ENCODE measurements at regions not wholly inside any gene's neighbourhood (a gene's known extent, or its start where the extent isn't known, plus 50 kb on each side); places are given as distances from the start of the nearest gene placed in this dataset.
"Not testable (repeated sequence)": the region's sequence is repeated elsewhere in the genome, so short reads cannot be mapped to it uniquely, and the experiment has no call there.

GRCh38 chr3:66555214-66555844 is 54.5 kb upstream of the LRIG1 start:
- BruUV-seq (replicated peaks) = no TSS peak
- POLR2A ChIA-PET (ENCODE audit: low non-redundant PET) = no interaction called here
- intact Hi-C loops (cut with micrococcal nuclease; ENCODE audit: unreplicated experiment) = no loop called here

DNA sequence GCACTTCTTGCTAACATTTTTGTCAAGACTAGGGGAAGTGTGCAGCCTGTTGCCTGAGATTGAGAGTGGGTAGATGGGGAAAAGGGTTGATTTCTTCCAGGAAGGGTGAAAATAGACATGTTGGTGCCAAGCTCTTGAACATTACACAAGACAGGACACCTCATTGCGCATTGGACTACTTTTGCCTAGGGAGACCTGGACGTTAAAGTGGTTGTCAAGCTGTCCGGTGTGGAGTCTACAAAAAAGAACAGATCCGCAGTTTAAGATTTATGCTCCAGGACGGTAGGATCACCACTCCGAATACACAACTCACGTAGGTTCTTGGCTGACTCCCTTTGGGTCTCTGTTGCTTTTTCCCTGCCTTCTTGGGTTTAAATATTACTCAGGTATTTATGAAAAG is 56.3 kb upstream of the LRIG1 start:
- ChIA-PET CTCF (no interaction called here), POLR2A (ENCODE audit: low non-redundant PET) (no interaction called here)
- BruUV-seq (replicated peaks) = no TSS peak
- Histone ChIP-seq H3K4me3 (ENCODE audit: low read depth, low read length, poor library complexity, severe bottlenecking) (no peak overlapping the region), H3K9me3 (ENCODE audit: low read depth, low read length, poor library complexity, severe bottlenecking) (no peaks in the 10 kb centered on the region), H3K4me1 (ENCODE audit: insufficient read depth, low read length, poor library complexity, severe bottlenecking) (no peaks in the 10 kb centered on the region), H3K36me3 (ENCODE audit: insufficient read depth, low read length, poor library complexity, severe bottlenecking) (no peaks in the 10 kb centered on the region), H3K27me3 (replicated peaks; ENCODE audit: insufficient read depth, low read depth, low read length, poor library complexity) (no peaks in the 10 kb centered on the region), H3K27ac (ENCODE audit: low read depth, low read length, poor library complexity, severe bottlenecking) (no peak overlapping the region)
- DNase-seq (ENCODE audit: low spot score) = no peak
- intact Hi-C loops (cut with micrococcal nuclease; ENCODE audit: unreplicated experiment) = no loop called here
- TF ChIP-seq, protein P1, sequence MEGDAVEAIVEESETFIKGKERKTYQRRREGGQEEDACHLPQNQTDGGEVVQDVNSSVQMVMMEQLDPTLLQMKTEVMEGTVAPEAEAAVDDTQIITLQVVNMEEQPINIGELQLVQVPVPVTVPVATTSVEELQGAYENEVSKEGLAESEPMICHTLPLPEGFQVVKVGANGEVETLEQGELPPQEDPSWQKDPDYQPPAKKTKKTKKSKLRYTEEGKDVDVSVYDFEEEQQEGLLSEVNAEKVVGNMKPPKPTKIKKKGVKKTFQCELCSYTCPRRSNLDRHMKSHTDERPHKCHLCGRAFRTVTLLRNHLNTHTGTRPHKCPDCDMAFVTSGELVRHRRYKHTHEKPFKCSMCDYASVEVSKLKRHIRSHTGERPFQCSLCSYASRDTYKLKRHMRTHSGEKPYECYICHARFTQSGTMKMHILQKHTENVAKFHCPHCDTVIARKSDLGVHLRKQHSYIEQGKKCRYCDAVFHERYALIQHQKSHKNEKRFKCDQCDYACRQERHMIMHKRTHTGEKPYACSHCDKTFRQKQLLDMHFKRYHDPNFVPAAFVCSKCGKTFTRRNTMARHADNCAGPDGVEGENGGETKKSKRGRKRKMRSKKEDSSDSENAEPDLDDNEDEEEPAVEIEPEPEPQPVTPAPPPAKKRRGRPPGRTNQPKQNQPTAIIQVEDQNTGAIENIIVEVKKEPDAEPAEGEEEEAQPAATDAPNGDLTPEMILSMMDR (conservative IDR thresholded peaks at IDR 0.05; ENCODE audit: low read depth, low read length) = no peak
- no peak for TF ChIP-seq EZH2 (IDR thresholded peaks at IDR 0.05; ENCODE audit: borderline replicate concordance, low read depth, low read length, poor library complexity, severe bottlenecking)

More at GRCh38 chr3:66555214-66555844, 54.5 kb upstream of the LRIG1 start:
- H3K27me3 ChIP-seq (replicated peaks; ENCODE audit: insufficient read depth, low read depth, low read length, poor library complexity) = no peaks in the 10 kb centered on the region
- no peak for TF ChIP-seq EZH2 (IDR thresholded peaks at IDR 0.05; ENCODE audit: borderline replicate concordance, low read depth, low read length, poor library complexity, severe bottlenecking)
- TF ChIP-seq, protein P1 (conservative IDR thresholded peaks at IDR 0.05; ENCODE audit: low read depth, low read length) = no peak
- CTCF ChIA-PET = no interaction called here
- no peaks in the 10 kb centered on the region for H3K9me3 ChIP-seq (ENCODE audit: low read depth, low read length, poor library complexity, severe bottlenecking)
- no peak overlapping the region for H3K4me3 ChIP-seq (ENCODE audit: low read depth, low read length, poor library complexity, severe bottlenecking)
- DNase-seq (ENCODE audit: low spot score) = peak; percentile 12
- no peaks in the 10 kb centered on the region for H3K36me3 ChIP-seq (ENCODE audit: insufficient read depth, low read length, poor library complexity, severe bottlenecking)
- no peaks in the 10 kb centered on the region for H3K4me1 ChIP-seq (ENCODE audit: insufficient read depth, low read length, poor library complexity, severe bottlenecking)
- H3K27ac ChIP-seq (ENCODE audit: low read depth, low read length, poor library complexity, severe bottlenecking) = no peak overlapping the region

DNA sequence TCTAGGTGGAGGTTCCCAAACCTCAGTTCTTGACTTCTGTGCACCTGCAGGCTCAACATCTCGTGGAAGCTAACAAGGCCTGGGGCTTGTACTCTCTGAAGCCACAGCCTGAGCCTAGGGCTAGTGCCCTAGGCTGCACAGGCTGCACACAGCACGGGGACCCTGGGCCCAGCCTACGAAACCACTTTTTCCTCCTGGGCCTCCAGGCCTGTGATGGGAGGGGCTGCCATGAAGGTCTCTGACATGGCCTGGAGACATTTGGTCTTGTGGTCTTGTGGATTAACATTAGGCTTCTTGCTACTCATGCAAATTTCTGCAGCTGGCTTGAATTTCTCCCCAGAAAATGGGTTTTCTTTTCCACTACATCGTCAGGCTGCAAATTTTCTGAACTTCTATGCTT is 59.1 kb upstream of the LRIG1 start:
- H3K36me3 ChIP-seq (ENCODE audit: insufficient read depth, low read length, poor library complexity, severe bottlenecking); H3K4me1 ChIP-seq (ENCODE audit: insufficient read depth, low read length, poor library complexity, severe bottlenecking); DNase-seq (ENCODE audit: low spot score); intact Hi-C loops (cut with micrococcal nuclease; ENCODE audit: unreplicated experiment); H3K9me3 ChIP-seq (ENCODE audit: low read depth, low read length, poor library complexity, severe bottlenecking); CTCF ChIA-PET; H3K27ac ChIP-seq (ENCODE audit: low read depth, low read length, poor library complexity, severe bottlenecking); H3K4me3 ChIP-seq (ENCODE audit: low read depth, low read length, poor library complexity, severe bottlenecking); POLR2A ChIA-PET (ENCODE audit: low non-redundant PET); BruUV-seq (replicated peaks); H3K27me3 ChIP-seq (replicated peaks; ENCODE audit: insufficient read depth, low read depth, low read length, poor library complexity): not testable (repeated sequence)

DNA sequence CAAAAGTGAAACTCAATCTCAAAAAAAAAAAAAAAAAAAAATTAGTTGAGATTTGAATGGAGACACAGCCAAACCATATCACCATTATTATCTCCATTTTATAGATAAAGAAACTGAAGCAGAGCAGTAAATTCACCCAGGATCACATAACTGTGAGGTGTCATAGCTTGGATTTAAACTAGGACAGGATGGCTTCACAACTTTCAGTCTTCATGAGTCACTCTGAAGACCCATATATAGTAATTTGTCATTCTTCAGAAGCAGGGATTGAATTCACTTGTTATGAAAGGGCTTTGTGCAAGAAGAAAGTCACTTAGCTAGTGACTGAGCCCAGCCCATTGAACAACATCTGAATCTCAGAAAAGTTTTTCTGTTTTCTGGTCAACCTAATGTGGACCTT is 60.5 kb upstream of the LRIG1 start:
- Histone ChIP-seq H3K27me3 (replicated peaks; ENCODE audit: insufficient read depth, low read depth, low read length, poor library complexity) (no peaks in the 10 kb centered on the region), H3K4me3 (ENCODE audit: low read depth, low read length, poor library complexity, severe bottlenecking) (no peak overlapping the region), H3K36me3 (ENCODE audit: insufficient read depth, low read length, poor library complexity, severe bottlenecking) (no peaks in the 10 kb centered on the region), H3K9me3 (ENCODE audit: low read depth, low read length, poor library complexity, severe bottlenecking) (no peaks in the 10 kb centered on the region), H3K27ac (ENCODE audit: low read depth, low read length, poor library complexity, severe bottlenecking) (no peak overlapping the region), H3K4me1 (ENCODE audit: insufficient read depth, low read length, poor library complexity, severe bottlenecking) (no peaks in the 10 kb centered on the region)
- ChIA-PET CTCF (no interaction called here), POLR2A (ENCODE audit: low non-redundant PET) (no interaction called here)
- intact Hi-C loops (cut with micrococcal nuclease; ENCODE audit: unreplicated experiment) = no loop called here
- no TSS peak for BruUV-seq (replicated peaks)
- DNase-seq (ENCODE audit: low spot score) = no peak
- no peak for TF ChIP-seq EZH2 (IDR thresholded peaks at IDR 0.05; ENCODE audit: borderline replicate concordance, low read depth, low read length, poor library complexity, severe bottlenecking)
- TF ChIP-seq, protein P1 (conservative IDR thresholded peaks at IDR 0.05; ENCODE audit: low read depth, low read length) = no peak
